GM18519 (cell line): ENCODE measurements at regions not wholly inside any gene's neighbourhood (a gene's known extent, or its start where the extent isn't known, plus 50 kb on each side); places are given as distances from the start of the nearest gene placed in this dataset.

Experiments
- ATAC-seq: cut with Tn5 transposase; IDR thresholded peaks from one replicate; pipeline ENCODE4 v1.9.1; 2021; ENCODE audit warnings: mild to moderate bottlenecking, moderate library complexity; ENCODE audit not compliant: unreplicated experiment, low FRiP score

DNA sequence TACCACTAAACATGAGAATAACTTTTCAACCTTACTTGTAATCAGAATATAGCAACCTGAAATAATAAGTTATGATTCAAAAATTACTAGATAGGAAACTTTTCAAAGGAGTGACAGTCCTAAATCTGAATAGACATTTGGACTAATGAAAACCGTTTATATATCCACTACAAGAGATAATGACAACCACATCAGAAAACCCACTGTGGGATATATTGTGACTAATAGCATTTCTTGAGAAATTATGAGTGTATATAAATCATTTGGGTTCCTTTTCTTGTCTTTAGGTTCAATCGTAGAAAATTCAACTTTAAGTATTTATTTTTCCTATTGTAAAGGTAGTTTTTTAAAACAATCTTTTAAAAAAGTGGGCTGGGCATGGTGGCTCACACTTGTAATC is 170.2 kb upstream of the PRSS58 start:
- ATAC-seq, result no peak

DNA sequence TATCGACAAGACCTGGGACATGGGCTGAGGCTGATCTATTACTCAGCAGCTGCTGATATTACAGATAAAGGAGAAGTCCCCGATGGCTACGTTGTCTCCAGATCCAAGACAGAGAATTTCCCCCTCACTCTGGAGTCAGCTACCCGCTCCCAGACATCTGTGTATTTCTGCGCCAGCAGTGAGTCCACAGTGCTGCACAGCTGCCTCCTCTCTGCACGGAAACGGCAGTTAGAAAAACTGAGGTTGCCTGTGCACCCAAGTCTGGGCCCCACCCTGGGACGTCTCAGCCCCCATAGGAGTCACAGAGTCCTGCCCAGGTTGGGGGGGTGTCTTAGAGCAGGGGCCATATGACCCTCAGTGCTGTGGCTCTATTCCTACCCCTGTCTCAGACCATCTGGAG is 167.4 kb upstream of the PRSS58 start:
- ATAC-seq, result no peak

GRCh38 chr7:142422621-142423020 is 164.8 kb upstream of the PRSS58 start:
- ATAC-seq, result no peak

GRCh38 chr7:142420554-142421362 is 162.9 kb upstream of the PRSS58 start:
- no peak for ATAC-seq

GRCh38 chr7:142418326-142418725 is 160.5 kb upstream of the PRSS58 start:
- ATAC-seq, result no peak

GRCh38 chr7:142414915-142415314 is 157.1 kb upstream of the PRSS58 start:
- ATAC-seq, result no peak

- no peak for ATAC-seq
These were observed 156.3 kb upstream of the PRSS58 start for GRCh38 chr7:142414135-142414534.

- ATAC-seq, result no peak
These were observed 155.6 kb upstream of the PRSS58 start for GRCh38 chr7:142413280-142414000.

- peak; percentile 89 for ATAC-seq
These were observed 154.8 kb upstream of the PRSS58 start for GRCh38 chr7:142412551-142413193.

GRCh38 chr7:142409471-142409870 is 151.6 kb upstream of the PRSS58 start:
- no peak for ATAC-seq

GRCh38 chr7:142408794-142409193 is 150.9 kb upstream of the PRSS58 start:
- no peak for ATAC-seq

DNA sequence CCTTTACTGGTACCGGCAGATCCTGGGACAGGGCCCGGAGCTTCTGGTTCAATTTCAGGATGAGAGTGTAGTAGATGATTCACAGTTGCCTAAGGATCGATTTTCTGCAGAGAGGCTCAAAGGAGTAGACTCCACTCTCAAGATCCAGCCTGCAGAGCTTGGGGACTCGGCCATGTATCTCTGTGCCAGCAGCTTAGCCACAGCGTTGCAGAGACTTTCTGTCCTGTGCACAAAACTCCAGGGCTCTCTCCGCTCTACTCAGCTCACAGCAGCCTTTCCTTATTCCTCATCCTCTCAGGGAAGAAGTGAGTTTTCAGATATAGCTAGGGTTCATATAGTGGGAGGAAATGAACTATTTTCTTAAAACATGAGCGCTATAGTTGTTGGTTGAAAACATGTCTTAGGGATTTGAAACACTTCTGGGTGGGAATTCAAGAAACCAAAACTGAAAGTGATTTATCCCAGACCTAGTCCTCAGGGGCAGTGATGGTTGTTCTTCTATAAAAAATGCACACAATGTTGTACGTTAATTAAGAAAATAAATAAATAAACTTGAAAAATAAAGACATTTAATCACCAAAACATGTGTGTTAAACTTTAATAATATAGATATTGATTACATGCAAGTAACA is 150.2 kb upstream of the PRSS58 start:
- ATAC-seq, result no peak

GRCh38 chr7:142405122-142405765 is 147.4 kb upstream of the PRSS58 start:
- no peak for ATAC-seq

DNA sequence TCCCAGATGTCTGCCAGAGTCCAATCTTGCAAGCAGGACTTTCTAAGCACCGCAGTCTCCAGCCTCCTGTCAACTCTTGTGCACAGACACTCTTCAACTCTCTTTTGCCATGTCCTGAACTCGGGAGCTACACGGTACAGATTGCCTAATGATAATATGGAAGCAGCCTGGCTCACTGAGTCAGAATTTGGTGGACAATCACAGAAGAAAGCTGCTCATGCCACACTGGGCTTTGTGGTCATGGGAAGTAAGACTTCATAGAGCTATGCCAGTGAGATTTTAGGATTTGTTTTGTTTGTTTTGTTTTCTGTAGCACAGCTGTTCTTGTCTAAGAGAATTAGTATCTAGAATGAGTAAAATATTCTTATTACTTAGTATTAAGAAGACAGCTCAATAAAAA is 144.1 kb upstream of the PRSS58 start:
- no peak for ATAC-seq

DNA sequence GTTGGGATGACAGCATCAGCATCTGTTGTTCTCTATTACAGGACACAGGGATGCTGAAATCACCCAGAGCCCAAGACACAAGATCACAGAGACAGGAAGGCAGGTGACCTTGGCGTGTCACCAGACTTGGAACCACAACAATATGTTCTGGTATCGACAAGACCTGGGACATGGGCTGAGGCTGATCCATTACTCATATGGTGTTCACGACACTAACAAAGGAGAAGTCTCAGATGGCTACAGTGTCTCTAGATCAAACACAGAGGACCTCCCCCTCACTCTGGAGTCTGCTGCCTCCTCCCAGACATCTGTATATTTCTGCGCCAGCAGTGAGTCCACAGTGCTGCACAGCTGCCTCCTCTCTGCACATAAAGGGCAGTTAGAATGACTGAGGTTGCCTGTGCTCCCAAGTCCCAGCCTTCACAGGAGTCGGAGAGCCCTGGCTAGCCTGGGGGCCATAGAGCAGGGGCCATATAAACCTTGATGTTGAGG is 142.2 kb upstream of the PRSS58 start:
- no peak for ATAC-seq

DNA sequence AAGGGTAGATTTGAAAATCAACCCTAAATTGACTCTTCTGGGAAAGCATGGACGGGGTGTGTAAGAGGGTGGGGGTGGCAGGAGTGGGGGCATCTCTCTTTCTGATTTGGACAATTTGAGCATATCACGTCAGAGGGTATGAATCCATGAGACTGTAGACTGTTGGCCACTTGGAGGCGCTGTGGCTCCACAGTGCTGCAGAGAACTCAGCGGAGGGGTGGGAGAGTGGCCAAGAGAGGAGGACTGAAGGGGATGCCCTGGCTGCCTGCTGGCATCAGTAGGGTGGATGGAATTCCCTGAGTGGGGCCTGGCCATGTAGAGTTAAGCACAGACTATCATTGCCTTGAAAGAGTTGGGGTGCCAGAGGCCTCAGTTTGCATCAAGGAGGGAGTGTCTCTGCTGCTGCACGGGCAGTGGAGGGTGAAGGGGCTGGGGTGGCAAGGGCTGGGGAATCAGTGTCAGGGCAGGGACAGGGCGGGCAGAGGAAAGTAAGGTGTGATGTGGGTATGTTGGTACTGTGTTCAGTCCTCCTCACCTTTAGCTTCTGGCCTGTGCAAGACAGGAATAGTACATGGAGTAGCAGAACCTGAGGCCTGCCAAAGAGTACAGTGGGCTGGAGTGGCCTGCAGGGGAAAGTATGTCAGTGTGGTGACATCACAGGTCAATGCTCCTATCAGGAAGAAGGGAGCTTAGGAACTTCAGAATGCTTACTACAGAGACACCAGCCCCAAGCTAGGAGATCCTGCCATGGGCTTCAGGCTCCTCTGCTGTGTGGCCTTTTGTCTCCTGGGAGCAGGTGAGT is 133.5 kb upstream of the PRSS58 start:
- no peak for ATAC-seq

GRCh38 chr7:142389544-142389943 is 131.7 kb upstream of the PRSS58 start:
- ATAC-seq, result no peak

- peak; percentile 48 for ATAC-seq
These were observed 127.9 kb upstream of the PRSS58 start for GRCh38 chr7:142385491-142386340.

GRCh38 chr7:142384493-142384922 is 126.7 kb upstream of the PRSS58 start:
- ATAC-seq, result no peak
